PC-9 (cell line): ENCODE measurements at regions not wholly inside any gene's neighbourhood (a gene's known extent, or its start where the extent isn't known, plus 50 kb on each side); places are given as distances from the start of the nearest gene placed in this dataset.

ENCODE experiments used
- BruUV-seq: library from RNA; stranded (reverse); fragments of 400-500 nt; replicated peaks from 2 replicates; lab custom pipeline; 2021; lab: Mats Ljungman, UMichigan
- CTCF ChIA-PET: fragments of 300-600 bp; sonication (Branson Sonifier 250); formaldehyde crosslinking; loops from one replicate; lab custom pipeline; 2022; ENCODE audit warnings: antibody characterized with exemption; lab: Charles Lee
- POLR2A ChIA-PET: fragments of 300-600 bp; sonication (Branson Sonifier 250); formaldehyde crosslinking; loops from one replicate; lab custom pipeline; 2022; ENCODE audit warnings: antibody characterized with exemption; ENCODE audit not compliant: unreplicated experiment; lab: Charles Lee
- DNase-seq, 2 experiments: peaks; one replicate each; pipeline versions ENCODE4 v3.0.0 to v3.0.0-alpha.2; 2015 to 2022; ENCODE audit warnings: mixed read lengths in 1 of 2
- H2AFZ ChIP-seq: fragments of 200-600 bp; sonication (generic); 2 replicates; pipeline ENCODE4 v1.8.1; 2017; ENCODE audit warnings: antibody characterized with exemption
- H3F3A ChIP-seq: fragments of 200-600 bp; sonication (generic); 2 replicates; pipeline ENCODE4 v1.8.1; 2017; ENCODE audit warnings: antibody characterized with exemption, mild to moderate bottlenecking, low read depth; ENCODE audit not compliant: insufficient read depth
- H3K27ac ChIP-seq: fragments of 200-600 bp; sonication (generic); 2 replicates; pipeline ENCODE4 v1.6.1; 2016; ENCODE audit warnings: mixed run types
- H3K27me3 ChIP-seq: fragments of 200-600 bp; sonication (generic); 2 replicates; pipeline ENCODE4 v1.6.1; 2016; ENCODE audit warnings: low read depth, mixed run types; ENCODE audit not compliant: insufficient read depth
- H3K36me3 ChIP-seq: fragments of 200-600 bp; sonication (generic); 2 replicates; pipeline ENCODE4 v1.6.1; 2016; ENCODE audit warnings: low read depth, mixed run types
- H3K4me1 ChIP-seq: fragments of 200-600 bp; sonication (generic); replicated peaks from 2 replicates; pipeline ENCODE4 v1.6.1; 2016; ENCODE audit warnings: mixed run types; ENCODE audit not compliant: insufficient read depth
- H3K4me2 ChIP-seq: fragments of 200-600 bp; sonication (generic); 2 replicates; pipeline ENCODE4 v1.6.1; 2017; ENCODE audit warnings: mixed run types
- H3K4me3 ChIP-seq: fragments of 200-600 bp; sonication (generic); 2 replicates; pipeline ENCODE4 v1.6.1; 2016; ENCODE audit warnings: mixed run types
- H3K79me2 ChIP-seq: fragments of 200-600 bp; sonication (generic); 2 replicates; pipeline ENCODE4 v1.6.1; 2017; ENCODE audit warnings: low read depth, mixed run types
- H3K9me2 ChIP-seq: fragments of 200-600 bp; sonication (generic); 2 replicates; pipeline ENCODE4 v1.8.1; 2017; ENCODE audit warnings: mild to moderate bottlenecking; ENCODE audit not compliant: insufficient read depth
- H3K9me3 ChIP-seq: fragments of 200-600 bp; sonication (generic); 2 replicates; pipeline ENCODE4 v1.8.1; 2016; ENCODE audit warnings: low read depth; ENCODE audit not compliant: insufficient read depth
- H4K20me1 ChIP-seq: fragments of 200-600 bp; sonication (generic); 2 replicates; pipeline ENCODE4 v1.8.1; 2017; ENCODE audit not compliant: insufficient read depth
- CTCF ChIP-seq: fragments of 200-600 bp; sonication (generic); conservative IDR thresholded peaks from 2 replicates; pipeline ENCODE4 v1.6.1; 2017; ENCODE audit warnings: mixed run types, antibody characterized with exemption, mild to moderate bottlenecking, moderate library complexity
- EZH2 ChIP-seq: fragments of 200-600 bp; sonication (generic); IDR thresholded peaks from 2 replicates; pipeline ENCODE4 v1.8.0; 2017; ENCODE audit warnings: antibody characterized with exemption, low read depth
- intact Hi-C: fragments of 100-400 bp; cut with micrococcal nuclease; formaldehyde crosslinking; loops from one replicate; pipeline ENCODE4 v1.10.0; 2022; ENCODE audit not compliant: unreplicated experiment

DNA sequence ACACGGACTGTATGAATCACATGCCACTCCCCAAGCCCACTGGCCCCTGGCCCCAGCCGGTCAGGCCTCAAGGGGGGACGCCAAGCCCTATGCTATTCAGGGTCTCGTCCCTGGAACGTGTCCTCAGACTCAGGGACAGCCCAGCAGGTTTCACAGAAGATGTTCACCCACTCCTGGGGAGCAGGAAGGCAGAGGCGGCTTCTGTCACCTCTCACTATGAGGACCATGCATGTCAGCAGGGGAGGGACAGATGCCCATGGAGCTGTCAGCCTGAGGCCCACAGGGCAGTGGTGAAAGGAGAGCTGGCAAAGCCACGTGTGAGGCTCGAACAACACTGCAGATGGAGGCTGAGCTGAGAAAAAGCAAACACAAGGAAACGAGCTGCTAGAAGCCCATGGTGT, 192.0 kb downstream of the SHANK2 start:
- TF ChIP-seq CTCF (no peak), EZH2 (no peak)
- DNase-seq: no peak
- no TSS peak for BruUV-seq

DNA sequence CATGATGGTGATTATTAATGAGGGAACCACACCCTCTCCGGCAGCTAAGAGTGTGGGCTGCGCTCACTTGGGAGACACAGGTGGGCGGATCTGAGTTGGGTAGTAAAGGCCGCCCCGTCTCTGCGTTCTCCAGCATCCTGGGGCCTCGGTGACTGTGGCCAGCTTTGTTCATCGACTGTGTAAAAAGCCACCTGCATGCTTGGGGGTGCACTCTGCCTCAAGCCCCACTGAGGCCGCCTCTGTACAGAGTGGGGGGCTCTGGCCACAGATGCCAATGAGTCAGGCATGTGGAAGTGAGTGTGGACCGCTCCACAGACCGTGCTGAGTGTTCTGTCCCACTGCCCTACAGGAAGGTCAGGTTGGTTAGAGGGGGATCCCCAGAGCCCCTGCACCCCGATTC, 192.7 kb downstream of the SHANK2 start:
- ChIA-PET POLR2A (no interaction called here), CTCF (no interaction called here)
- intact Hi-C loops: no loop called here
- Histone ChIP-seq H3K27me3 (no peaks in the 10 kb centered on the region), H2AFZ (no peak overlapping the region), H3K27ac (no peak overlapping the region), H3F3A (no peaks in the 10 kb centered on the region), H3K4me1 (no peaks in the 10 kb centered on the region), H3K9me3 (no peaks in the 10 kb centered on the region), H3K4me3 (no peak overlapping the region), H3K79me2 (no peaks in the 10 kb centered on the region), H3K36me3 (no peaks in the 10 kb centered on the region), H3K4me2 (no peak overlapping the region), H4K20me1 (no peaks in the 10 kb centered on the region), H3K9me2 (no peaks in the 10 kb centered on the region)
- no peak for DNase-seq
- TF ChIP-seq CTCF: no peak
- TF ChIP-seq EZH2: no peak
- no TSS peak for BruUV-seq

More for the DNA sequence above, 192.0 kb downstream of the SHANK2 start:
- Histone ChIP-seq H3K27ac (no peak overlapping the region), H3K9me3 (no peaks in the 10 kb centered on the region), H2AFZ (no peak overlapping the region), H3F3A (no peaks in the 10 kb centered on the region), H3K79me2 (no peaks in the 10 kb centered on the region), H3K4me1 (no peaks in the 10 kb centered on the region), H3K36me3 (no peaks in the 10 kb centered on the region), H3K9me2 (no peaks in the 10 kb centered on the region), H3K27me3 (no peaks in the 10 kb centered on the region), H3K4me3 (no peak overlapping the region), H3K4me2 (no peak overlapping the region), H4K20me1 (no peaks in the 10 kb centered on the region)
- intact Hi-C loops: no loop called here
- ChIA-PET POLR2A (no interaction called here), CTCF (no interaction called here)

- Histone ChIP-seq H3K36me3 (no peaks in the 10 kb centered on the region), H3K4me2 (no peak overlapping the region), H3K4me1 (no peaks in the 10 kb centered on the region), H3K9me2 (no peaks in the 10 kb centered on the region), H2AFZ (no peak overlapping the region), H3F3A (no peaks in the 10 kb centered on the region), H4K20me1 (no peaks in the 10 kb centered on the region), H3K9me3 (no peaks in the 10 kb centered on the region), H3K4me3 (no peak overlapping the region), H3K27me3 (no peaks in the 10 kb centered on the region), H3K79me2 (no peaks in the 10 kb centered on the region), H3K27ac (no peak overlapping the region)
- TF ChIP-seq EZH2 (no peak), CTCF (no peak)
- intact Hi-C loops: no loop called here
- POLR2A ChIA-PET: no interaction called here
- no peak for DNase-seq
- CTCF ChIA-PET: no interaction called here
- no TSS peak for BruUV-seq
Measured at GRCh38 chr11:71055925-71056324, 196.5 kb downstream of the SHANK2 start.
